C4-2B (cell line): ENCODE measurements at regions not wholly inside any gene's neighbourhood (a gene's known extent, or its start where the extent isn't known, plus 50 kb on each side); places are given as distances from the start of the nearest gene placed in this dataset.

ENCODE experiments used
- H3K27ac ChIP-seq: fragments of 450-650 bp; 2 replicates; pipeline ENCODE4 v1.5.1; 2017
- CTCF ChIP-seq: fragments of 450-650 bp; conservative IDR thresholded peaks from 2 replicates; pipeline ENCODE4 v1.5.1; 2017; ENCODE audit warnings: mild to moderate bottlenecking
- ZFX ChIP-seq: fragments of 450-650 bp; IDR thresholded peaks from 2 replicates; pipeline ENCODE4 v1.6.1; 2017

- H3K27ac ChIP-seq, result no peak overlapping the region
- TF ChIP-seq CTCF, result no peak
- no peak for TF ChIP-seq ZFX
Measured at GRCh38 chr4:20384456-20384855, 132.8 kb downstream of the SLIT2 start.

GRCh38 chr4:20386001-20386740 is 134.5 kb downstream of the SLIT2 start:
- TF ChIP-seq CTCF, result no peak
- no peak overlapping the region for H3K27ac ChIP-seq

GRCh38 chr4:20386906-20387305 is 135.2 kb downstream of the SLIT2 start:
- TF ChIP-seq CTCF (no peak), ZFX (no peak)
- H3K27ac ChIP-seq, result no peak overlapping the region

GRCh38 chr4:20391198-20391597 is 139.5 kb downstream of the SLIT2 start:
- H3K27ac ChIP-seq, result no peak overlapping the region

GRCh38 chr4:20391912-20392311 is 140.2 kb downstream of the SLIT2 start:
- TF ChIP-seq CTCF (no peak), ZFX (no peak)
- H3K27ac ChIP-seq, result no peak overlapping the region

More at GRCh38 chr4:20391198-20391597, 139.5 kb downstream of the SLIT2 start:
- TF ChIP-seq CTCF (no peak), ZFX (no peak)

GRCh38 chr4:20393486-20394100 is 141.9 kb downstream of the SLIT2 start:
- no peak overlapping the region for H3K27ac ChIP-seq
- TF ChIP-seq ZFX (no peak), CTCF (no peak)

- no peak overlapping the region for H3K27ac ChIP-seq
- TF ChIP-seq CTCF, result no peak
- no peak for TF ChIP-seq ZFX
Measured at GRCh38 chr4:20394512-20394911, 142.8 kb downstream of the SLIT2 start.
